ENCODE measurements at regions not wholly inside any gene's neighbourhood (a gene's known extent, or its start where the extent isn't known, plus 50 kb on each side); places are given as distances from the start of the nearest gene placed in this dataset.

GRCh38 chr1:168374566-168374965 is 93.9 kb downstream of the TBX19 start:
- Histone ChIP-seq H3K18ac (ENCODE audit: extremely low read depth, low read length) (no peak overlapping the region), H3K9me3 (ENCODE audit: insufficient read depth in 2 of 2, low read depth in 1 of 2, low read length in 1 of 2) (no peaks in the 10 kb centered on the region), H3K27ac (ENCODE audit: low read depth, low read length) (no peak overlapping the region), H3K27me3 (replicated peaks in 1 of 4; ENCODE audit: control insufficient read depth in 3 of 4, extremely low read depth in 1 of 4, insufficient read depth in 3 of 4, low read length in 3 of 4) (no peaks in the 10 kb centered on the region), H3K79me1 (ENCODE audit: low read depth, low read length) (peaks cover 5% of the 10 kb centered on the region; the same call in 1 of the 2 replicates), H2AFZ (ENCODE audit: low read length) (no peak overlapping the region), H4K91ac (replicated peaks; ENCODE audit: insufficient read length, low read length) (no peak overlapping the region), H3K23me2 (ENCODE audit: low read depth, low read length) (no peaks in the 10 kb centered on the region), H4K5ac (ENCODE audit: insufficient read length, low read depth, low read length) (no peak overlapping the region), H3K79me2 (ENCODE audit: control insufficient read depth in 1 of 2, insufficient read depth in 2 of 2, low read length in 2 of 2) (no peaks in the 10 kb centered on the region), H2BK120ac (replicated peaks; ENCODE audit: low read depth, low read length) (no peak overlapping the region), H4K20me1 (replicated peaks in 1 of 2; ENCODE audit: control insufficient read depth in 1 of 2, insufficient read depth in 2 of 2, low read length in 2 of 2) (no peaks in the 10 kb centered on the region), H3K56ac (replicated peaks; ENCODE audit: insufficient read length, low read depth, low read length) (no peak overlapping the region), H3K9ac (replicated peaks in 1 of 4; ENCODE audit: extremely low read depth in 1 of 4, low read depth in 3 of 4, low read length in 3 of 4) (no peak overlapping the region), H2BK15ac (ENCODE audit: low read length) (no peak overlapping the region), H3K4ac (replicated peaks; ENCODE audit: insufficient read length, low read depth, low read length) (no peak overlapping the region), H3K4me3 (ENCODE audit: extremely low read depth in 1 of 4, insufficient read depth in 2 of 4, low read depth in 3 of 4, low read length in 4 of 4) (no peak overlapping the region), H2AK5ac (ENCODE audit: low read depth, low read length) (no peak overlapping the region), H3K23ac (ENCODE audit: insufficient read length) (no peak overlapping the region), H3K36me3 (ENCODE audit: control insufficient read depth in 2 of 4, insufficient read depth in 4 of 4, low read length in 3 of 4) (no peaks in the 10 kb centered on the region), H2BK12ac (ENCODE audit: low read depth, low read length) (no peak overlapping the region), H3K4me2 (ENCODE audit: insufficient read depth in 1 of 2, low read depth in 2 of 2, low read length in 2 of 2) (no peak overlapping the region), H3K4me1 (replicated peaks in 1 of 4; ENCODE audit: control insufficient read depth in 3 of 4, insufficient read depth in 4 of 4, low read length in 3 of 4) (no peaks in the 10 kb centered on the region), H2BK5ac (ENCODE audit: low read depth, low read length) (no peak overlapping the region), H2BK20ac (ENCODE audit: low read length) (no peak overlapping the region), H4K8ac (ENCODE audit: extremely low read depth, insufficient read depth, low read length) (no peak overlapping the region), H3K14ac (ENCODE audit: insufficient read length) (no peak overlapping the region)
- ChIA-PET POLR2A (ENCODE audit: partially characterized antibody) (interaction anchor here (0.7 kb wide), 1 partner anchor 20 kb away, joined by 3 read pairs; no protein-coding TSS in a partner anchor), CTCF (ENCODE audit: partially characterized antibody) (interaction anchor here (1.0 to 3.9 kb wide), 8 partner anchors 8 to 229 kb away, joined by 3 to 15 read pairs (median 4); no protein-coding TSS in a partner anchor)
- 86% methylated on average over 3 of the region's 3 CpGs; no CpG with 5 or more reads in 1 of the 2 experiments for WGBS, 2 experiments (ENCODE audit: extremely low coverage in 1 of 2, insufficient coverage in 1 of 2, insufficient read length in 1 of 2, insufficient replicate concordance in 2 of 2, low coverage in 1 of 2, low lambda C conversion rate in 2 of 2, missing lambda C conversion rate in 1 of 2)
- FAIRE-seq (no peak), DNase-seq (ENCODE audit: low read depth in 1 of 2, low spot score in 2 of 2) (no peak)
- TF ChIP-seq SRF (IDR thresholded peaks at IDR 0.05; ENCODE audit: low read depth, low read length) (no peak), SP1 (IDR thresholded peaks at IDR 0.05; ENCODE audit: low read depth, low read length) (no peak), RAD21 (IDR thresholded peaks at IDR 0.05 in 1 of 2, conservative IDR thresholded peaks at IDR 0.05 in 1 of 2; ENCODE audit: low read depth in 2 of 2, low read length in 2 of 2) (no peak), JUN (IDR thresholded peaks at IDR 0.05; ENCODE audit: low read depth, low read length) (no peak), JUND (IDR thresholded peaks at IDR 0.05; ENCODE audit: low read length) (no peak), GTF2F1 (IDR thresholded peaks at IDR 0.05; ENCODE audit: borderline replicate concordance, low read depth, low read length) (no peak), ZNF274 (IDR thresholded peaks at IDR 0.05; ENCODE audit: borderline replicate concordance, extremely low read depth, low read length) (no peak), ATF2 (IDR thresholded peaks at IDR 0.05; ENCODE audit: low read length) (no peak), CREB1 (IDR thresholded peaks at IDR 0.05) (no peak), ASH2L (IDR thresholded peaks at IDR 0.05; ENCODE audit: low read length) (no peak), ATF3 (IDR thresholded peaks at IDR 0.05; ENCODE audit: insufficient read depth, low read depth, low read length) (no peak), SIRT6 (IDR thresholded peaks at IDR 0.05; ENCODE audit: low read length) (no peak), RBBP5 (IDR thresholded peaks at IDR 0.05; ENCODE audit: borderline replicate concordance, low read depth, low read length) (no peak), CEBPB (IDR thresholded peaks at IDR 0.05; ENCODE audit: low read depth, low read length) (no peak)

Data from H1 (cell line).